DOHH2 (cell line): ENCODE measurements at regions not wholly inside any gene's neighbourhood (a gene's known extent, or its start where the extent isn't known, plus 50 kb on each side); places are given as distances from the start of the nearest gene placed in this dataset.
A peak's percentile ranks its signal among the peaks of the same experiment; 100 is the strongest.

Source experiments
- H3F3A ChIP-seq: fragments of 200-600 bp; sonication (generic), shearing (Covaris generic); 2 replicates; pipeline ENCODE4 v1.6.0; 2016; ENCODE audit warnings: antibody characterized with exemption, mild to moderate bottlenecking; ENCODE audit not compliant: control insufficient read depth, insufficient read depth
- H3K27ac ChIP-seq: fragments of 200-600 bp; sonication (generic); 2 replicates; pipeline ENCODE4 v1.5.1; 2014; ENCODE audit warnings: low read depth, mild to moderate bottlenecking, low read length, moderate library complexity
- H3K27me3 ChIP-seq: fragments of 200-600 bp; sonication (generic); 2 replicates; pipeline ENCODE4 v1.6.1; 2014; ENCODE audit warnings: mild to moderate bottlenecking, low read length, mixed read lengths; ENCODE audit not compliant: control insufficient read depth
- H3K36me3 ChIP-seq: fragments of 200-600 bp; sonication (generic); 2 replicates; pipeline ENCODE4 v1.6.1; 2014; ENCODE audit warnings: mild to moderate bottlenecking, low read length, moderate library complexity, mixed read lengths; ENCODE audit not compliant: control insufficient read depth
- H3K4me1 ChIP-seq: fragments of 200-600 bp; sonication (generic); 2 replicates; pipeline ENCODE4 v1.6.1; 2014; ENCODE audit warnings: mild to moderate bottlenecking, low read length, mixed read lengths; ENCODE audit not compliant: control insufficient read depth
- H3K4me2 ChIP-seq: fragments of 200-600 bp; sonication (generic); 2 replicates; pipeline ENCODE4 v1.6.0; 2014; ENCODE audit warnings: mild to moderate bottlenecking, low read length, moderate library complexity
- H3K4me3 ChIP-seq: fragments of 200-600 bp; sonication (generic); 2 replicates; pipeline ENCODE4 v1.5.1; 2014; ENCODE audit warnings: mild to moderate bottlenecking, low read length, mixed read lengths
- H3K79me2 ChIP-seq: fragments of 200-600 bp; sonication (generic); 2 replicates; pipeline ENCODE4 v1.6.1; 2014; ENCODE audit warnings: mild to moderate bottlenecking, low read length, mixed read lengths; ENCODE audit not compliant: control insufficient read depth
- H3K9me2 ChIP-seq: fragments of 200-600 bp; sonication (generic); replicated peaks from 2 replicates; pipeline ENCODE4 v1.6.1; 2014; ENCODE audit warnings: mild to moderate bottlenecking, low read length, mixed read lengths; ENCODE audit not compliant: control insufficient read depth
- H3K9me3 ChIP-seq: fragments of 200-600 bp; sonication (generic); 2 replicates; pipeline ENCODE4 v1.6.1; 2014; ENCODE audit warnings: antibody characterized with exemption, low read length, mixed read lengths; ENCODE audit not compliant: control insufficient read depth, insufficient read depth
- H4K20me1 ChIP-seq: fragments of 200-600 bp; sonication (generic); 2 replicates; pipeline ENCODE4 v1.6.0; 2014; ENCODE audit warnings: low read depth, mild to moderate bottlenecking, antibody characterized with exemption, low read length, moderate library complexity; ENCODE audit not compliant: control insufficient read depth, insufficient read depth
- CTCF ChIP-seq: fragments of 200-600 bp; sonication (generic); IDR thresholded peaks from one replicate; pipeline ENCODE4 v1.5.1; 2014; ENCODE audit warnings: antibody characterized with exemption, mild to moderate bottlenecking, low read depth, low read length; ENCODE audit not compliant: poor library complexity, severe bottlenecking
- EZH2phosphoT487 ChIP-seq: fragments of 200-600 bp; sonication (generic); IDR thresholded peaks from 2 replicates; pipeline ENCODE4 v1.6.1; 2017; ENCODE audit warnings: borderline replicate concordance, mild to moderate bottlenecking, antibody characterized with exemption, low read length, moderate library complexity, mixed read lengths

GRCh38 chr4:60368986-60369385 lies 831.1 kb upstream of the ADGRL3 start:
- no peak overlapping the region for H3K4me2 ChIP-seq
- no peaks in the 10 kb centered on the region; the same call in 1 of the 2 replicates for H3K9me2 ChIP-seq
- no peaks in the 10 kb centered on the region for H3K79me2 ChIP-seq
- TF ChIP-seq CTCF (no peak), EZH2phosphoT487 (no peak)
- H3K4me3 ChIP-seq, result no peak overlapping the region
- H4K20me1 ChIP-seq, result no peaks in the 10 kb centered on the region
- no peaks in the 10 kb centered on the region for H3K4me1 ChIP-seq
- H3K9me3 ChIP-seq, result no peaks in the 10 kb centered on the region
- H3K27me3 ChIP-seq, result no peaks in the 10 kb centered on the region
- H3F3A ChIP-seq, result no peaks in the 10 kb centered on the region
- no peaks in the 10 kb centered on the region for H3K36me3 ChIP-seq
- H3K27ac ChIP-seq, result no peak overlapping the region

- Histone ChIP-seq H3K27ac (no peak overlapping the region), H3K9me3 (no peaks in the 10 kb centered on the region), H3K36me3 (no peaks in the 10 kb centered on the region), H3K9me2 (no peaks in the 10 kb centered on the region), H3F3A (no peaks in the 10 kb centered on the region), H3K4me2 (no peak overlapping the region), H3K4me1 (no peaks in the 10 kb centered on the region), H3K4me3 (no peak overlapping the region), H3K27me3 (no peaks in the 10 kb centered on the region), H4K20me1 (no peaks in the 10 kb centered on the region), H3K79me2 (no peaks in the 10 kb centered on the region)
- no peak for TF ChIP-seq EZH2phosphoT487
- no peak for TF ChIP-seq CTCF
These were observed 822.1 kb upstream of the ADGRL3 start for GRCh38 chr4:60378010-60378409.

- Histone ChIP-seq H3K36me3 (no peaks in the 10 kb centered on the region), H3K27me3 (no peaks in the 10 kb centered on the region), H4K20me1 (no peaks in the 10 kb centered on the region), H3K27ac (peak overlapping the region; percentile 48), H3K9me3 (no peaks in the 10 kb centered on the region), H3K9me2 (no peaks in the 10 kb centered on the region), H3K4me3 (no peak overlapping the region), H3K4me1 (peaks cover 10% of the 10 kb centered on the region; the same call in 1 of the 2 replicates), H3F3A (no peaks in the 10 kb centered on the region), H3K4me2 (peak overlapping the region; percentile 5; the same call in 1 of the 2 replicates), H3K79me2 (no peaks in the 10 kb centered on the region)
- TF ChIP-seq EZH2phosphoT487 (no peak), CTCF (no peak)
These were observed 815.6 kb upstream of the ADGRL3 start for GRCh38 chr4:60384516-60384915.
